ENCODE measurements at regions not wholly inside any gene's neighbourhood (a gene's known extent, or its start where the extent isn't known, plus 50 kb on each side); places are given as distances from the start of the nearest gene placed in this dataset.

DNA sequence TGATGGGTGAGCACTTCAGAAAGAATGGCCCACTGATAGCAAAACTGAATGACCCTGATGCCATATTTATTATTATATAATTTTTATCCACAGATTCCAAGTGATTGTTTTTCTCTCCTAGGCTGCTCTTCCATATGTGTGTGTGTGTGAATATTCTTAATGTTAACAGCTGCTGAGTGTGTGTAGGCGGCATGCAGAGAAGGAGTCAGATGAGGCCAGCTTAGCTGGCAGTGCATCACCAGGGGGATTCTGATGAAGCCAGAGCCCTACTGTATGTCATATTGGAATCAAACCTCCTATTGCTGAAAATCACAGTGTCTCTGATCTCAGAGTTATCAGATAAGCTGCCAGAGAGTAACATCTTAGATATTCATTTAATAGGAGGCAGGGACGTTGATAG is 177.1 kb downstream of the DMAC1 start:
- TF ChIP-seq, protein P1, sequence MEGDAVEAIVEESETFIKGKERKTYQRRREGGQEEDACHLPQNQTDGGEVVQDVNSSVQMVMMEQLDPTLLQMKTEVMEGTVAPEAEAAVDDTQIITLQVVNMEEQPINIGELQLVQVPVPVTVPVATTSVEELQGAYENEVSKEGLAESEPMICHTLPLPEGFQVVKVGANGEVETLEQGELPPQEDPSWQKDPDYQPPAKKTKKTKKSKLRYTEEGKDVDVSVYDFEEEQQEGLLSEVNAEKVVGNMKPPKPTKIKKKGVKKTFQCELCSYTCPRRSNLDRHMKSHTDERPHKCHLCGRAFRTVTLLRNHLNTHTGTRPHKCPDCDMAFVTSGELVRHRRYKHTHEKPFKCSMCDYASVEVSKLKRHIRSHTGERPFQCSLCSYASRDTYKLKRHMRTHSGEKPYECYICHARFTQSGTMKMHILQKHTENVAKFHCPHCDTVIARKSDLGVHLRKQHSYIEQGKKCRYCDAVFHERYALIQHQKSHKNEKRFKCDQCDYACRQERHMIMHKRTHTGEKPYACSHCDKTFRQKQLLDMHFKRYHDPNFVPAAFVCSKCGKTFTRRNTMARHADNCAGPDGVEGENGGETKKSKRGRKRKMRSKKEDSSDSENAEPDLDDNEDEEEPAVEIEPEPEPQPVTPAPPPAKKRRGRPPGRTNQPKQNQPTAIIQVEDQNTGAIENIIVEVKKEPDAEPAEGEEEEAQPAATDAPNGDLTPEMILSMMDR (conservative IDR thresholded peaks at IDR 0.05 in 1 of 2, IDR thresholded peaks at IDR 0.05 in 1 of 2; ENCODE audit: low read depth in 1 of 2, low read length in 2 of 2): no peak
- no peak for TF ChIP-seq EZH2 (IDR thresholded peaks at IDR 0.05; ENCODE audit: low read length, missing control alignments)

All from fibroblast of lung (primary cell).